Activated gamma-delta T cell treated with anti-CD3 and anti-CD28 coated beads, Interleukin-2, amount 50 U/mL, for 16 hours (primary cell): ENCODE measurements at regions not wholly inside any gene's neighbourhood (a gene's known extent, or its start where the extent isn't known, plus 50 kb on each side); places are given as distances from the start of the nearest gene placed in this dataset.

Experiments
- DNase-seq: peaks from one replicate; pipeline ENCODE4 v3.0.0-alpha.2; 2020; ENCODE audit warnings: low read depth

DNA sequence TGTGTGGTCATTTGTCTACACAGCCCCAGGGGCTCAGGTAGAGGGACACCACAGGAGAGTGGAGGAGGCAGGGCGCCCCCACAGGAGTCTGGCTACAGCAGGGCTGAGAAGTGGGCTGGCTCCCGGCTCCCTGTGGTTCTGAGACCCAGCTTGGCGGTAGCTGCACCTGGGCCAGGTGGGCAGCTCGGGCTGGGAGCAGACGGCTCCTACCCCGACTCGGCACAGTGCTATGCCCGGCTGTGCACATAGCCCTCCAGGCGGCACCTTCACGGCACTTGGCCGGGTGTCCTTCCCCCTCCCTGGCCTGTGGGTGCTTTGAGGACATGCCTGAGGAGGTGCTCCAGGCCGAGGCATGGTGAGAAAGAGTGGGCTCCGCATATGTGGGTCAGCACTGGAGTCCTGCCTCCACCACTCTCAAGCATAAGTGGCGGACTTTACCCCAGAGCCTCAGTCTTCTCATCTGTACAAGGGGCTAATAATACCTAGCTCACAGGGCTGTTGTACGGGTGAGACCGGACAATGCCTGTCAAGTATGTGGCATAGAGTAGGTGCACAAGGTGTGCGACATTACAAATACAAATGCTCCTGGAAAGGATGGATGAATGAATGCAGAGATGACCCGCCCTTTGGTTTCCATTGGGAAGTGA lies 50.1 kb upstream of the JPH3 start:
- DNase-seq: no peak

DNA sequence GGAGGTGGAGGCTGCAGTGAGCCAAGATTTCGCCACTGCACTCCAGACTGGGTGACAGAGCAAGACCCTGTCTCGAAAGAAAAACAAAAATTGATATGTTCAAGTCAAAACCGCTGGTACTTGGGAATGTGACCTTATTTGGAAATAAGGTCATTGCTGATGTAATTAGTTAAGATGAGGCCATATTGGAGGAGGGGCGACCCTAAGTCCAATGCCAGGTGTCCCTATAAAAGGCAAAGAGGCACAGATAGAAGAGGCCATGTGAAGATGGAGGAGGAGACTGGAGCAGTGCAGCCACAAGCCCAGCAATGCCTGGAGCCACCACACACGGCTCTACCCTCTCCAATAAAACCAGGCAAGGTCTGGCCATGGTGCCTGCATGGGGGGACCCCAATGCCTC lies 50.8 kb upstream of the JPH3 start:
- DNase-seq: no peak

DNA sequence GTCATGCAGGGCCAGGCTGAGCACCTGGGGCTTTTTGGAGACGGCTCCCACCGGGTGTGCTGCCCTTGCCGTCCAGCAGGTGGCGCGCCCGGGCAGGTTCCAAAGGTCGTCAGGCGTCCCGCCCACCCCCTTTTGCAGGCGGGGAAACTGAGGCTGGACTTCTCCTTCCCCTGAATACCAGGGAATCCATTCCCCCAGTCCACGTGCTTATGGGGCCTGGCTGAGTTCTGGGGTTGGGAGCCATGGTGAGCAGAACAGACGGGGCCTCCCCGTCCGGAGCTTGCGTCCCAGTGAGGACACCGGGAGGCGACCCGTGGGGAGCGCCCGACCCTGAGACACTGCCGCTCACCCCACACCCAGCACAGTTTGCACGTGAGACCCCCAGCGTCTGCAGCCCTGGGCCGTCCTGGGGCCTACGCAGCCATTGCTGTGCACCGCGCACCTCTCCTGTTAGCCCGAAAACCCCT lies 51.8 kb upstream of the JPH3 start:
- DNase-seq: peak; percentile 39

DNA sequence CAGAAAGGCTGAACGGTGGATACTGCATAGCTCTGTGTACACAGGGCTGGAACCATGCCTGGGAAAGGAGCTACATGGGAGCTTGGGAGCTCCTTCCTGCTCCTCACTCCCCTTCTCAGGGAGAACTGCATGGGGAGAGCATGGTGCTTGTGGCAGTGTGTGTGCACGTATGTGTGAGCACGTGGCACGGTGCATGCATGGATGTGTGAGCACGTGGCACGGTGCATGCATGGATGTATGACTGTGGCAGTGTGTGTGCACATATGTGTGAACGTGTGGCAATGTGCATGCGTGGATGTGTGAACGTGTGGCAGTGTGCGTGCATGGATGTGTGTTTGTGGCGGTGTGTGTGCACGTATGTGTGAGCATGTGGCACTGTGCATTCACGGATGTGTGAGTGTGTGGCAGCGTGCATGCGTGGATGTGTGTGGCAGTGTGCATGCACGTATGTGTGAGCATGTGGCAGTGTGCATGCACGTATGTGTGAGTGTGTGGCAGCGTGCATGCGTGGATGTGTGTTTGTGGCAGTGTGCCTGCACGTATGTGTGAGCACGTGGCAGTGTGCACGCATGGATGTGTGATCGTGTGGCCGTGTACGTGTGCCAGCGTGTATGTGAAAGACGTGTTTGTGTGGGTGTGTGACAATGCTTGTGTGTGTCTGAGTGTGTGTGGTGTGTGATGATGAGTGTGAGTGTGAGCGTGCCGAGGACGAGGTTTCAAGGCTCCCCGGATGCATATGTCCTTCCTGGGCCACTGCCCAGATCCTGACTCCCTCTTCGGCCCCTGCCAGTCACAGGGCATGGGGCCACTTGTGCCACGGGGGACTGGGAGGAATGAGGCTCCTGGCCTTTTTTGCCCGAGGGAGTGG lies 52.4 kb upstream of the JPH3 start:
- no peak for DNase-seq

DNA sequence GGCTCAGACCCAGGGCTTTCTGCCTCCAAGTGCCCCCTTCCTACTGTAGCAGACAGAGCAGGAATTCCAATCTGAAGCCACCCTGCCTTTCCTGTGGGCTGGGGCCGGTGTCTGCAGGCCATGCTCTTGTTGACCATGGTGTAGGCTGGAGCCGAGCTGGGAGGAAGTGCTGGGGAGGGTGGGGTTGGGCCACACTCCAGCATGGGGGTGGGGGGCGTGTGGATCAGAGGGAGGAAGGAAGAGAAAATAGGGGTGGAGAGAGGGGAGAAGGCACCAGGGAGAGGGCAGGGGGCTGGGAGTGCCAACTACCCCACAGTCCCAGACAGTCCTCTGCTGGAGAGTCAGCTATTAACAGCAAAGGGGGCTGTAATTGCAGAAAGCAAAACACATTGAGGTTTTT lies 54.3 kb upstream of the JPH3 start:
- DNase-seq: no peak

DNA sequence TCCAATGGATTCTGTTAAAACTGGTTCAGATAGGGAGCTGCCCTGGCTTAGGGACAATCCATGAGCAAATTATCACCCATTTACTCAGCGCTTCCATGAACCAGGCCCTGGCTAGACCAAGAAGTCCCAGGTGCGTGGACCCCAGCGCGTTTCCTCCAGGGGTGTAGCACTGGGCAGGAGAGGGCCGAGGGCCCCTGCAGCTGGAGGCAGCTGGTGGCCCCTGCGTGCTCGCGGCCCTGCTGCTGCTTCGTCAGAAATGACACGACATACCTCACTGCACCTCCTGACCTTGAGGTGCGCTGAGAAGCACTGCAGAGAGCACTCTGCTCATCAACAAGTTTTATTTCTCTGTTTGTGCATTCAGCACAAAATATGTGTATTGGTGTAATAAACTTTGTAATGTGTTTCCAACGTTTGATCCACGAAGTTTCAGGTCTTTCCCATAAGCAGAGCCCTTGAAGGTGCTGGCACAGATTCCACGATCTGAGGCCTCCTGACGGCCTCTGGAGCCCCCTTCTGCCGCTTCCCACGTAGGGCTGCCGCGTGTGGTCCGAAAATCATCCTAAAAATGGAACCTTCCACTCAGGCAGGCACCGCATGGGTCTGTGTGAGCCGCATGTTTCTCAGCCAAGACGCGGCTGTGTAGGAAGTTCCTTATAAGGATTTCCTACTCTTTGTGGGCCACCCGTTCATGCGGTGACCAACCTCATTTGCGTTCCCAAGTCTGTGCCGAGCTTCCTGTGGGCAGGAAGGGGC lies 50.8 kb upstream of the ZCCHC14 start:
- no peak for DNase-seq

DNA sequence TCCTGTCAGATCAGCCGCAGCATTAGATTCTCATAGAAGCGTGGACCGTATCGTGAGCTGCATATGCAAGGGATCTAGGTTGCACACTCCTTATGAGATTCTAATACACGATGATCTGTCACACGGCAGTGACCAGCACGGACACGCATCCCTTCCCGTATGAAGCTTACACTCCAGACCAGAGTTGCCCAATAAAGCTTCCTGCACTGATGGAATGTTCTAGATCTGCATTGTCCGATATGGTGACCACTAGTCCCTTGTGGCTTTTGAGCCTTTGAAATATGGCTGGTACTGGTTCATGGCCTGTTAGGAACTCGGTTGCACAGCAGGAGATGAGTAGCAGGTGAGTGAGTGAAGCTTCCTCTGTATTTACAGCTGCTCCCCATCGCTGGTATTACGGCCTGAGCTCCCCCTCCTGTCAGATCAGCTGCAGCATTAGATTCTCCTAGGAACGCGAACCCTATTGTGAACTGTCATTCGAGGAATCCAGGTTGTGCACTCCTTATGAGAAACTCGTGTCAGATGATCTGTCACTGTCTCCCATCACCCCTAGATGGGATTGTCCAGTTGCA lies 49.8 kb upstream of the ZCCHC14 start:
- no peak for DNase-seq
